ENCODE measurements at regions not wholly inside any gene's neighbourhood (a gene's known extent, or its start where the extent isn't known, plus 50 kb on each side); places are given as distances from the start of the nearest gene placed in this dataset.

DNA sequence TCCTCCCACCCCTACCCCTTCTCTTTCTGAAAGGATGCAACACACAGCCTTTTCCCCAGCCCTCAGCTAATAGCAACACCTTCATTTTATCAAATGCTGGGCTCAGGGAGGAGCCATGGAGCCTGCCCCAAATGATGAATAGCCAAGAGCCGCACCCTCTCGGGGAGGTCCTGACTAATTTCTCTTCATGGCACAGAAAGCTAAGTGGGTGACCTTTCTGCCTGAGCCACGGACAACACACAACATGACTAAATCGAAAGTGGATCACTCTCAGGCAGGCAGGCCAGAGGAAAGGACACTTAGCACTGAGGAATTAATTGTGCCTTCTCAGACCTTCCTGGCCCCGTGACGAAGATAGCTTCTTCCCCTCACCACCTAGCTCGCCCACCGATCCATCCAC, 165.1 kb upstream of the RAI2 start:
- TF ChIP-seq, protein P1, sequence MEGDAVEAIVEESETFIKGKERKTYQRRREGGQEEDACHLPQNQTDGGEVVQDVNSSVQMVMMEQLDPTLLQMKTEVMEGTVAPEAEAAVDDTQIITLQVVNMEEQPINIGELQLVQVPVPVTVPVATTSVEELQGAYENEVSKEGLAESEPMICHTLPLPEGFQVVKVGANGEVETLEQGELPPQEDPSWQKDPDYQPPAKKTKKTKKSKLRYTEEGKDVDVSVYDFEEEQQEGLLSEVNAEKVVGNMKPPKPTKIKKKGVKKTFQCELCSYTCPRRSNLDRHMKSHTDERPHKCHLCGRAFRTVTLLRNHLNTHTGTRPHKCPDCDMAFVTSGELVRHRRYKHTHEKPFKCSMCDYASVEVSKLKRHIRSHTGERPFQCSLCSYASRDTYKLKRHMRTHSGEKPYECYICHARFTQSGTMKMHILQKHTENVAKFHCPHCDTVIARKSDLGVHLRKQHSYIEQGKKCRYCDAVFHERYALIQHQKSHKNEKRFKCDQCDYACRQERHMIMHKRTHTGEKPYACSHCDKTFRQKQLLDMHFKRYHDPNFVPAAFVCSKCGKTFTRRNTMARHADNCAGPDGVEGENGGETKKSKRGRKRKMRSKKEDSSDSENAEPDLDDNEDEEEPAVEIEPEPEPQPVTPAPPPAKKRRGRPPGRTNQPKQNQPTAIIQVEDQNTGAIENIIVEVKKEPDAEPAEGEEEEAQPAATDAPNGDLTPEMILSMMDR (IDR thresholded peaks at IDR 0.05) = no peak
- no peak for TF ChIP-seq POLR2A (IDR thresholded peaks at IDR 0.05)
